Nephron progenitor cell (in vitro differentiated cells): ENCODE measurements at regions not wholly inside any gene's neighbourhood (a gene's known extent, or its start where the extent isn't known, plus 50 kb on each side); places are given as distances from the start of the nearest gene placed in this dataset.

Source experiments
- DNase-seq: peaks from one replicate; pipeline ENCODE4 v3.0.0; 2021
- H3K27ac Mint-ChIP-seq: 2 replicates; pipeline ENCODE4 v1.8.0; 2021; ENCODE audit warnings: mild to moderate bottlenecking, moderate library complexity, mixed read lengths
- H3K27me3 Mint-ChIP-seq: 2 replicates; pipeline ENCODE4 v1.8.0; 2021; ENCODE audit warnings: mild to moderate bottlenecking, low read depth, mixed read lengths; ENCODE audit not compliant: poor library complexity
- H3K36me3 Mint-ChIP-seq: 2 replicates; pipeline ENCODE4 v1.8.0; 2021; ENCODE audit warnings: low read depth, mixed read lengths
- H3K4me1 Mint-ChIP-seq: 2 replicates; pipeline ENCODE4 v1.8.0; 2021; ENCODE audit warnings: mixed read lengths
- H3K4me3 Mint-ChIP-seq: 2 replicates; pipeline ENCODE4 v1.8.0; 2021; ENCODE audit warnings: mild to moderate bottlenecking, moderate library complexity, mixed read lengths
- H3K9me3 Mint-ChIP-seq: 2 replicates; pipeline ENCODE4 v1.8.0; 2021; ENCODE audit warnings: mild to moderate bottlenecking, moderate library complexity, mixed read lengths
- TF ChIP-seq, protein P1 (sequence below): fragments of 200-600 bp; sonication (generic); IDR thresholded peaks from 2 replicates; pipeline ENCODE4 v1.5.0; 2021; ENCODE audit warnings: antibody characterized with exemption

GRCh38 chr9:20184541-20184940 is 395.7 kb upstream of the SLC24A2 start:
- TF ChIP-seq, protein P1, sequence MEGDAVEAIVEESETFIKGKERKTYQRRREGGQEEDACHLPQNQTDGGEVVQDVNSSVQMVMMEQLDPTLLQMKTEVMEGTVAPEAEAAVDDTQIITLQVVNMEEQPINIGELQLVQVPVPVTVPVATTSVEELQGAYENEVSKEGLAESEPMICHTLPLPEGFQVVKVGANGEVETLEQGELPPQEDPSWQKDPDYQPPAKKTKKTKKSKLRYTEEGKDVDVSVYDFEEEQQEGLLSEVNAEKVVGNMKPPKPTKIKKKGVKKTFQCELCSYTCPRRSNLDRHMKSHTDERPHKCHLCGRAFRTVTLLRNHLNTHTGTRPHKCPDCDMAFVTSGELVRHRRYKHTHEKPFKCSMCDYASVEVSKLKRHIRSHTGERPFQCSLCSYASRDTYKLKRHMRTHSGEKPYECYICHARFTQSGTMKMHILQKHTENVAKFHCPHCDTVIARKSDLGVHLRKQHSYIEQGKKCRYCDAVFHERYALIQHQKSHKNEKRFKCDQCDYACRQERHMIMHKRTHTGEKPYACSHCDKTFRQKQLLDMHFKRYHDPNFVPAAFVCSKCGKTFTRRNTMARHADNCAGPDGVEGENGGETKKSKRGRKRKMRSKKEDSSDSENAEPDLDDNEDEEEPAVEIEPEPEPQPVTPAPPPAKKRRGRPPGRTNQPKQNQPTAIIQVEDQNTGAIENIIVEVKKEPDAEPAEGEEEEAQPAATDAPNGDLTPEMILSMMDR = no peak
- no peak for DNase-seq
- Mint-ChIP-seq H3K4me3 (no peak overlapping the region), H3K27me3 (peaks cover 3% of the 10 kb centered on the region), H3K4me1 (peaks cover 22% of the 10 kb centered on the region), H3K9me3 (peaks cover 35% of the 10 kb centered on the region), H3K27ac (no peak overlapping the region), H3K36me3 (peaks cover 46% of the 10 kb centered on the region)

DNA sequence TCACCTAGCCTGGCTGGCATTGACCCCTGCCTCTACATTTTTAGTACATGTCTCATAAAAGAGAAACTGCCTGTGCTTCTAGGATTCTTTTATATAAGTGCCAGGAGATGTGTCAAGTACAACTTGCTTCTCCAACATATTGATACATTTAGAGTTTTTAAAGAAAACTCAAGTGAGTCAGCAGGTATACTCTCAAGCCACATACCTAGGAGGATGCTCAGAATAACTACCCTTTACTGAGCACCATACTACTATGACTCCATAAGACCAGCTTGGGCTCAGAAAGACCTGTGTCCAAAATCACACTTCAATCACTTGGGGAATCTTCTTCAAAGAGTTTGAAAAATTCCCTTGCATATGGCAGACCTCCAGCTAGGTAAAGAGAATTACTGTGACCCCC is 389.8 kb upstream of the SLC24A2 start:
- peaks cover 45% of the 10 kb centered on the region for H3K9me3 Mint-ChIP-seq
- TF ChIP-seq, protein P1 = no peak
- no peak overlapping the region for H3K4me3 Mint-ChIP-seq

GRCh38 chr9:20178197-20178596 is 389.4 kb upstream of the SLC24A2 start:
- Mint-ChIP-seq H3K36me3 (peaks cover 51% of the 10 kb centered on the region), H3K9me3 (peaks cover 45% of the 10 kb centered on the region), H3K27me3 (no peaks in the 10 kb centered on the region), H3K4me3 (no peak overlapping the region), H3K27ac (no peak overlapping the region), H3K4me1 (peaks cover 10% of the 10 kb centered on the region)
- TF ChIP-seq, protein P1 = no peak
- no peak for DNase-seq

More for the DNA sequence above, 389.8 kb upstream of the SLC24A2 start:
- Mint-ChIP-seq H3K36me3 (peaks cover 51% of the 10 kb centered on the region), H3K27me3 (no peaks in the 10 kb centered on the region), H3K27ac (no peak overlapping the region), H3K4me1 (peaks cover 10% of the 10 kb centered on the region)
- DNase-seq = no peak

- TF ChIP-seq, protein P1 = no peak
- Mint-ChIP-seq H3K4me3 (no peak overlapping the region), H3K9me3 (peaks cover 100% of the 10 kb centered on the region), H3K27ac (no peak overlapping the region), H3K36me3 (peaks cover 97% of the 10 kb centered on the region), H3K4me1 (no peaks in the 10 kb centered on the region), H3K27me3 (no peaks in the 10 kb centered on the region)
- DNase-seq = no peak
Measured at GRCh38 chr9:20170122-20170521, 381.3 kb upstream of the SLC24A2 start.

DNA sequence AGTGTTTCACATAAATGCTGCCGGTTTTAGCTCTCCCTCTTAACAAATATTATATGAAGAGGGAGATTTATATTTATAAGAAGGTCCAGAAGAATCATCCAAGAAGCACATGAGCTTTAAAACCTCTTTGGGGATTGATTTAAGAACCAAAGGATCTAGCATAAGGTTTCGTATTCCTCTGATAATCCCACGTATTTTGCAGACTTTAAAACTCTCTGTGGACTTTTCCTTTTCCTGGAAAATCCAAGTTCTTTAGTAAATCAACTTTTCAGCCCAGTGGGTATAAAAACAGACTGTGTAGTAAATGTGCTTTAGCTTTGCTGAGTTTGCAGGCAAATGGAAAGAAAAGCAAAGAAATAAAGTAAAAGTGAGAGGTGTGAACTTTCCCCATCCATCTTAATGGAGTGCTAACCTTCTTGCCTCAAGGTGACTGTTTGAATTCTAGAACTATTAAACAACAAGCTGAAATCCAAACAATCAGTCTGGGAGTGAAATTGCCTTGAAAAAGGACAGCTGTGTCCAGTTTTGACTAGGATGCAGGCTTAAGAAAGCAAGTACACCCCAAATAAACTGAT is 363.4 kb upstream of the SLC24A2 start:
- Mint-ChIP-seq H3K9me3 (peaks cover 4% of the 10 kb centered on the region), H3K27ac (no peak overlapping the region), H3K27me3 (no peaks in the 10 kb centered on the region), H3K4me1 (peaks cover 50% of the 10 kb centered on the region), H3K36me3 (peaks cover 13% of the 10 kb centered on the region), H3K4me3 (no peak overlapping the region)
- TF ChIP-seq, protein P1 = no peak
- DNase-seq = no peak

- TF ChIP-seq, protein P1 = no peak
- H3K27ac Mint-ChIP-seq = no peak overlapping the region
- no peaks in the 10 kb centered on the region for H3K9me3 Mint-ChIP-seq
- no peak overlapping the region for H3K4me3 Mint-ChIP-seq
- H3K36me3 Mint-ChIP-seq = no peaks in the 10 kb centered on the region
- DNase-seq = no peak
- H3K4me1 Mint-ChIP-seq = peaks cover 73% of the 10 kb centered on the region
- no peaks in the 10 kb centered on the region for H3K27me3 Mint-ChIP-seq
Measured at GRCh38 chr9:20148416-20148815, 359.6 kb upstream of the SLC24A2 start.
